ENCODE measurements at regions not wholly inside any gene's neighbourhood (a gene's known extent, or its start where the extent isn't known, plus 50 kb on each side); places are given as distances from the start of the nearest gene placed in this dataset.
"Not testable (repeated sequence)": the region's sequence is repeated elsewhere in the genome, so short reads cannot be mapped to it uniquely, and the experiment has no call there.

DNA sequence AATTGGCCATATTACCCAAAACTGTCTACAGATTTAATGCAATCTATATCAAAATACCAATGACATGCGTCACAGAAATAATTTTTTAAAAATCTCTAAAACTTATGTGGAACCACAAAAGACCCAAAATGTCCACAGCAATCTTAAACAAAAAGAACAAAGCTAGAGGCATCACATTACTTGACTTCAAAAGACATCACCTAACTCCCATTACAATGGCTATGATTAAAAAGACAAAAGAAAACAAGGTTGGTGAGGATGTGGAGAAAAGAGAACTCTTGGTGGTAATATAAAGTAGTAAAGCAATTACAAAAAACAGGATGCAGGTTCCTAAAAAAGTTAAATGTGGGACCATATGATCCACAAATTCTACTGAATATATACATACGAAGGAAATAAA is 187.6 kb upstream of the CNTN6 start:
- ChIA-PET POLR2A (no interaction called here), CTCF (no interaction called here)
- Mint-ChIP-seq H3K27ac (no peak overlapping the region), H3K4me3 (no peak overlapping the region), H3K36me3 (ENCODE audit: low read depth) (no peaks in the 10 kb centered on the region), H3K4me1 (no peaks in the 10 kb centered on the region), H3K9me3 (peaks cover 6% of the 10 kb centered on the region), H3K27me3 (no peaks in the 10 kb centered on the region)
- no peak for DNase-seq

DNA sequence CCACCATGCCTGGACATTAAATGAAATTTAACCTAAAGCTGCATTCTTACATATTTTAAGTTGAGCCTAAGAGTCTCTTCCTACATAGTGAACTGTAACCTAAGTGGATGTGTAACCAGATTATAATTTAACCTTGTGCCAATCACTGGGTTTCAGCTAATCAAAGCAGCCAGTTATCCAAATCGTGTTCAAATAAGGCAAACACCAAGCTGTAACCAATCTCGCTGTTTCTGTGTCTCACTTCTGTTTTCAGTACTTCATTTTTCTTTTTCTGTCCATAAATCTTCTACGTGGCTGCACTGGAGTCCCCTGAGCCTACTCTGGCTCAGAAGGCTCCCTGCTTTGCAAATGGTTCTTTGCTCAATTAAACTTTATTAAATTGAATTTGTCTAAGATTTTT is 186.1 kb upstream of the CNTN6 start:
- POLR2A ChIA-PET: no interaction called here

DNA sequence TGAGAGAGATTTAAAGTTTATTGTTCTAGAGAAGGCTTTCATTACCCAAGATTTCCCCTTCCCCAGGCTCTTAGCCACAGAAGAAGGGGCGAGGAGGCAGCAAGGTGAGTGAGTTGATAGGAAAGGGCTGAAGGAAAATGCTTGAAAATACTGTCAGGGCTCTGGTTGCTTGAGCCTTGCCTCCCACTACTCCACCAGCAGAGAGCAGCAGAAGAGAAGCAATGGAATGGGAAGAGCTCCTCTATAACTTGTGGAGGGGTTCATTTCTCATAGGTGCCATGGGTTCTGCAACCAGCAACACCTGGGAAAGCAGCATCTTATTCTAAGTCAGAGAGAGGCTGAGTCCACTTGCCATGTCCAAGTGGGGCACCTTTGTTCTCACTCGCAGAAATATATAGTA is 184.0 kb upstream of the CNTN6 start:
- POLR2A ChIA-PET: no interaction called here
- Mint-ChIP-seq H3K27ac (no peak overlapping the region), H3K36me3 (ENCODE audit: low read depth) (no peaks in the 10 kb centered on the region), H3K9me3 (peaks cover 16% of the 10 kb centered on the region), H3K27me3 (no peaks in the 10 kb centered on the region), H3K4me3 (no peak overlapping the region), H3K4me1 (no peaks in the 10 kb centered on the region)
- no peak for DNase-seq
- CTCF ChIA-PET: no interaction called here

More for the DNA sequence above, 186.1 kb upstream of the CNTN6 start:
- no peaks in the 10 kb centered on the region for H3K27me3 Mint-ChIP-seq
- no peak for DNase-seq
- no peaks in the 10 kb centered on the region for H3K36me3 Mint-ChIP-seq (ENCODE audit: low read depth)
- H3K27ac Mint-ChIP-seq: no peak overlapping the region
- H3K9me3 Mint-ChIP-seq: peaks cover 15% of the 10 kb centered on the region
- CTCF ChIA-PET: no interaction called here
- no peaks in the 10 kb centered on the region for H3K4me1 Mint-ChIP-seq
- no peak overlapping the region for H3K4me3 Mint-ChIP-seq

DNA sequence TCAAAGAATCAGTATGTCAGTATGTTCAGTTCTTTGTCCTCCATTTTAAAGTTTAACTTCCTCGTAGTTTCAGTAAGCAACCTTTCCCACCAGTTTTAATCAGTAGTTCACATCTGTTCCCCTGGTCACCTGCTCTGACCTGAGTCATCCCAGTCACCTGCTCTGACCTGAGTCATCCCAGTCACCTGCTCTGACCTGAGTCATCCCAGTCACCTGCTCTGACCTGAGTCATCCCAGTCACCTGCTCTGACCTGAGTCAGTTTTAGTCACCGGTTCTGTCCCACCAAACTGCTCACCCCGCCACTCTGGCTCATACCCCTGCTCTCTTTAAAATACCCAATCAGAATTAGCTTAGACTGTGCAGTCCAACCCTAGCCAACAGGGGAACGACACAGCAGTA is 180.1 kb upstream of the CNTN6 start:
- DNase-seq; H3K4me3 Mint-ChIP-seq; POLR2A ChIA-PET; H3K27me3 Mint-ChIP-seq; H3K27ac Mint-ChIP-seq; H3K4me1 Mint-ChIP-seq; H3K36me3 Mint-ChIP-seq (ENCODE audit: low read depth); CTCF ChIA-PET: not testable (repeated sequence)
- peaks cover 22% of the 10 kb centered on the region for H3K9me3 Mint-ChIP-seq

DNA sequence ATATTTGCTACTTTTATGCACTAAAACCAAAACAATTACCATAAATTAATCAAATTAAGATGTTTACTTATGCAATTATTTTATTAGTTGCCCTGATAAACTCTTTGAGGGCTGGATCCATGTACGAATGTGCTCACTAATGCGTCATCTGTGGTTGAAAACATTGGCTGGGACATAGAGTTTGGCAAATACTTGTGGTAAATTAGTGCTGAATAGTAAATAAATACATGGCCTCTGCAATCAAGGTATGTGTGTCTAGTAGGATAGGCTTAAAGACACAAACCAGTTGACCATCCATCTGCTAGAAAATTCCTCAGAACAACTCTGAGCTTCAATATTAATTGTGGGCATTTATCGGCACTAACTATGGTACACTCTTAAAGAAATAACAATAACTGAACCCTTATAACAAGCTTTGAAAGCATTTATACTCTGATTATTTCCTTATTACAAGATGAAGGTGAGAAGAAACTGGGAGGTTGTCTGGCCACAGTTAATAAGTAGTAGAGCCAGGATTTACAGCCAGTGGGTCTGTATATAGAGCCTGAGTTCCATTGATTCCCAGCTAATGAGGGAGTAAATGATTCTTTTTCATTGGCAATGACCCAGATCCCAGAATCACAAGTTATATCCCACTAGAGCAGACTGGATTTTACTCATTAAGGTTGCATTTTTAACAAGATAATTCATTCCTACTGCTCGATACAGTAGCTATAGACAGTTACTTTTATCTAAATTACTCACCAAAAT is 169.5 kb upstream of the CNTN6 start:
- H3K27ac Mint-ChIP-seq: no peak overlapping the region
- CTCF ChIA-PET: no interaction called here
- DNase-seq: no peak

DNA sequence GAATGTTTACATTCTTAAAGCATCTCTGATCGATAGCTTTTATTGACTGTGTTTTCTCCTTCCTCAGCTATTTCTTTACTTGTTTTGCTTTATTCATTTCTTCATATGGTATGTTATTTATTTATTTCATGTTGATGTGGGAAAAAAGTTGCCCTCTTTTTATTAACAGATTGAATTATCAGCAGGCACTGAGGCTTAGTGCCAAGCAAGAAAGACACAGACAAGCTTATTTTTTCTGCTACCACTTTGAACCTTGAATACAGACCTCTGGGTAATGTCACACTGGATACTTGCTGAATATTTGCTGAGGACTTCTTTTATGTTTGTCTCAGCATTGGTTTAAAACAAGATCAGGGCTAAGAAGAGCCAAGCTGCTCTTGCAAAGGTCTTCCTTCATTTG is 162.0 kb upstream of the CNTN6 start:
- Mint-ChIP-seq H3K9me3 (peaks cover 9% of the 10 kb centered on the region), H3K4me3 (no peak overlapping the region), H3K27me3 (no peaks in the 10 kb centered on the region), H3K27ac (no peak overlapping the region), H3K4me1 (no peaks in the 10 kb centered on the region), H3K36me3 (ENCODE audit: low read depth) (no peaks in the 10 kb centered on the region)
- POLR2A ChIA-PET: no interaction called here
- CTCF ChIA-PET: no interaction called here
- no peak for DNase-seq

More for the DNA sequence above, 169.5 kb upstream of the CNTN6 start:
- Mint-ChIP-seq H3K36me3 (ENCODE audit: low read depth) (no peaks in the 10 kb centered on the region), H3K4me3 (no peak overlapping the region), H3K4me1 (no peaks in the 10 kb centered on the region), H3K27me3 (no peaks in the 10 kb centered on the region), H3K9me3 (peaks cover 2% of the 10 kb centered on the region)
- POLR2A ChIA-PET: no interaction called here

DNA sequence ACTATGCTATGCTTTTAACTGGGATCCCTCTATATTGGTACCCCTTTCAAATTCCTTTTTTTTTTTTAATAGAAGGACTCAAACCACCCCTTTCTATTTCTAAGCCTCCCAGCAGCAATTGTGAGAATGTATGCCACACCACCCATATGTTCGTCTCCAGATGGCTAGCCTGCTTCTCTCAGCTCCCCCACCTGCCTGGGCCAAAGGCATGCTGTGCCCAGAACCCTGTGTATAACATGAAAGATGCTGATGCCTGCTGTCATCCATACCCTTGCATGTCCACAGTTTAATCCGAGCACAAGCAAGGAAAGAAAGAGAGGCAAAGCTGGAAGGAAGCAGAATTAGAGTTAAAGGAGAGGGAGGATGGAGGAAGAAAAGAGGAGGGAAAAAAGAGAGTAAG is 159.5 kb upstream of the CNTN6 start:
- ChIA-PET POLR2A (no interaction called here), CTCF (no interaction called here)
- H3K4me1 Mint-ChIP-seq: no peaks in the 10 kb centered on the region
- peaks cover 9% of the 10 kb centered on the region for H3K9me3 Mint-ChIP-seq
- H3K36me3 Mint-ChIP-seq (ENCODE audit: low read depth): no peaks in the 10 kb centered on the region
- no peak overlapping the region for H3K4me3 Mint-ChIP-seq
- no peaks in the 10 kb centered on the region for H3K27me3 Mint-ChIP-seq
- no peak for DNase-seq
- H3K27ac Mint-ChIP-seq: no peak overlapping the region

DNA sequence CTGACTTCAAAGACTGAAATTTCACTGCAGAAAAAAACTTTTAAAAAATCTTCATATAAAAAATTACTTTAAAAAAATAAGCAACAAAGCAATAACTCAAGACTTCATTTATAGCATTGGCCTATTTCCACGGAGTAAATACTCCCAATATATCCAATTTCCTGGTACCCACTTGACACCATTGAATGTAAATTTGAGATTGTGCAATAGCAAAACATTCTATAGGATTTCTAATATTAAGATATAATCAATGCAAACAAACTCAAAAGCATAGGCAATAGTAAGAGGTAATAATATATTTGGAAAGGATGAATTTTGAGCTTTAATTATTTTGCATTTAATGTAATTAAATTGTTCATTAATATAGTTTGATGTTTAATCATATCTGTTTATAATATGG is 148.0 kb upstream of the CNTN6 start:
- Mint-ChIP-seq H3K4me3 (no peak overlapping the region), H3K9me3 (peaks cover 11% of the 10 kb centered on the region), H3K36me3 (ENCODE audit: low read depth) (no peaks in the 10 kb centered on the region), H3K4me1 (no peaks in the 10 kb centered on the region), H3K27me3 (no peaks in the 10 kb centered on the region), H3K27ac (no peak overlapping the region)
- no peak for DNase-seq
- CTCF ChIA-PET: no interaction called here
- POLR2A ChIA-PET: no interaction called here

DNA sequence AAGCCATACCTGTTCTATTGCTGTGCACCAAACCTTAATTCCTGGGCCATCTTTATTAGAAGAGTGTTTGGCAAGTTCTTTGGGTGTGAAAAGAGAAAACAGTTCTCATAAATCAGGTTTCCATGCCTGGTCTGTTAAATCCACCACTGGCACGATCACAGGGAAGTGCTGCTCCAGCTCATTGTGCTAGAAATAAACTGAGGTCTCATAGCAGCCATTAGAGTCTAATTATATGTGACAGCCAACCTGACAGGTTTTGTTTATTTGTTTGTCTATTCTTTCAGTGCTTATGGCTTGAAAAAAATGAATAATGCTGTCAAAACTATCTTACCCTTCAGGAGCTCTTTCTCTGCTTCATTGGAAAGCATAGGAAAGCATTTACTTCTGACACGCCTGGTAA is 147.1 kb upstream of the CNTN6 start:
- POLR2A ChIA-PET: no interaction called here
- H3K9me3 Mint-ChIP-seq: peaks cover 5% of the 10 kb centered on the region
- H3K27me3 Mint-ChIP-seq: no peaks in the 10 kb centered on the region
- H3K4me3 Mint-ChIP-seq: no peak overlapping the region
- CTCF ChIA-PET: no interaction called here
- no peak for DNase-seq
- no peaks in the 10 kb centered on the region for H3K36me3 Mint-ChIP-seq (ENCODE audit: low read depth)
- no peak overlapping the region for H3K27ac Mint-ChIP-seq
- H3K4me1 Mint-ChIP-seq: no peaks in the 10 kb centered on the region

DNA sequence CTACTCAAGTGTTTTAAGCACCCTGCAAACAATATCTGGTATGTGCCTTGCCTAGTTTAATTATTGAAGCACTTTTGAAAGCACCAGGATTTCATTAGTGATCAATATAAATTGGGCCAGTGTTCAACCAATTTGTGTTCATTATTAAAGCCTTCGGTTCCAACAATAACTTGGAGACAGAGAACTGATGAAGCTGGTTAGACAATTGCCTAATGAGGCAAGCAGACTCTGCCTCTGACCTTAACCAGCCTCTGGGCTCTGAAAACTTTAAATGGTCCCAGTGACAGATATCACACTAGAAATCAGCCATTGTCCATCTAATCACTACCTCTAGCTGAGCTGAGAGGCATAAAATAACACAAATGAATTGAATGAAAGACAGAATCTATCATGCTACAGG is 139.9 kb upstream of the CNTN6 start:
- Mint-ChIP-seq H3K4me3 (no peak overlapping the region), H3K4me1 (no peaks in the 10 kb centered on the region), H3K9me3 (peaks cover 3% of the 10 kb centered on the region), H3K36me3 (ENCODE audit: low read depth) (no peaks in the 10 kb centered on the region), H3K27me3 (no peaks in the 10 kb centered on the region), H3K27ac (no peak overlapping the region)
- ChIA-PET CTCF (no interaction called here), POLR2A (no interaction called here)
- no peak for DNase-seq

DNA sequence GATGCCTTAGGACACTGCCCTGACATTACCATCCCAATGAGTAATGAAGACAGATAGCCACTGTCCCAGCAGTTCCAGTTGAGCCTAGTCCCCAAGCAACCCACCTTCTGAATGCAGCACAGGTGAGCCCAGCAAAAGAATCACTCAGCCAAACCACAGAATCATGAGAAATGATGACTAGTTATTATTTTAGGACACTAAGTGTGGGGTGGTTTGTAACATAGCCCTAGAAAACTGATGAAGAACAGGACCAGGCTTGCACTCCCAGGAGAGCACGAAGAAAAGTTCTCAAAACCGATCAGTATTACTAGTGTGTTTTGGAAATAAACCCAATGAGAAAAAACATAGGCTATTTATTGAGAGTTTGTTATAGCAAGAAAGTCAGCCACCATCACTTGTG is 129.6 kb upstream of the CNTN6 start:
- CTCF ChIA-PET: no interaction called here
- Mint-ChIP-seq H3K27me3 (no peaks in the 10 kb centered on the region), H3K27ac (no peak overlapping the region)

DNA sequence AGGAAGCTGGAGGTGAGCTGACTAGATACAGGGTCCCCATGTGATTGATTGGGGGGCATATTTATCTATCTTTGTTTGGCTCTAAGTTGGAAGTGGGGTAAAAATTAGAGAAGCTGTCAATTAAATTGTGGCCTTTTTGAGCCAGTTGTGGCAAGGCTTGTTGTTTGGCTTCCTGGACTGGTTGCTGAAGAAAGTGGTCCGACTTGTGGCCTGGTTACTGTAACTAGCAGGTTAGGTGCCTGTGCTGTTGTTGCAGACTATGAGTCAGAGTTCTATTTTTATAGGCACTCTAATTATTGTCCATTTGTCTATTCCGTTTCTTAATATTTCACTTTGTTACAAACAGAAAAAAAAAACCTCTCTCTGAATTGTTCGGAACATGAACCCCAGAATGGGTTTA is 129.1 kb upstream of the CNTN6 start:
- POLR2A ChIA-PET: no interaction called here

More for the DNA sequence above, 129.6 kb upstream of the CNTN6 start:
- H3K36me3 Mint-ChIP-seq (ENCODE audit: low read depth): peaks cover 8% of the 10 kb centered on the region
- POLR2A ChIA-PET: no interaction called here
- peaks cover 33% of the 10 kb centered on the region for H3K9me3 Mint-ChIP-seq
- no peak for DNase-seq
- H3K4me3 Mint-ChIP-seq: no peak overlapping the region
- H3K4me1 Mint-ChIP-seq: no peaks in the 10 kb centered on the region

DNA sequence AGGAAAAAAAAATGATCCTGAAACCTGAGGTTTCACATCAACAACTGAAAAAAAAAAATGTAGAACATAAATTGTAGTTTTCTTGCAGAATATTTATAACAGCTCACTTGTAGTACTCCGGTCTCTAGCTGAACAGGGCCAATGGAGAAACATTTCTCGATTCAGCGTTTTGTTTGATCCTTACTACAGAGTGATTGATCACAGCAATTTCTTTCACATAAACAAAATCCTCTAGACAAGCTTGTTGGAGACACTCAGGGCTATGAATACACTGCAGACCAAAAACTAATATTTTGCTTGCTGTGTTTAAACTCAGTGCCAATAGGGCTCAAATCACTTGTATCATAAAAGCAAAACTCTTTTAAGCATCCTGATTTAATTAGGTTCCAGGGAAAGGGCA is 127.0 kb upstream of the CNTN6 start:
- Mint-ChIP-seq H3K4me3 (no peak overlapping the region), H3K27me3 (no peaks in the 10 kb centered on the region), H3K27ac (no peak overlapping the region), H3K9me3 (peaks cover 18% of the 10 kb centered on the region), H3K4me1 (no peaks in the 10 kb centered on the region), H3K36me3 (ENCODE audit: low read depth) (peaks cover 6% of the 10 kb centered on the region)
- no peak for DNase-seq
- POLR2A ChIA-PET: no interaction called here
- CTCF ChIA-PET: no interaction called here

More for the DNA sequence above, 129.1 kb upstream of the CNTN6 start:
- Mint-ChIP-seq H3K4me3 (no peak overlapping the region), H3K4me1 (no peaks in the 10 kb centered on the region), H3K27ac (no peak overlapping the region), H3K27me3 (no peaks in the 10 kb centered on the region), H3K36me3 (ENCODE audit: low read depth) (peaks cover 8% of the 10 kb centered on the region), H3K9me3 (peaks cover 28% of the 10 kb centered on the region)
- CTCF ChIA-PET: no interaction called here
- DNase-seq: no peak

DNA sequence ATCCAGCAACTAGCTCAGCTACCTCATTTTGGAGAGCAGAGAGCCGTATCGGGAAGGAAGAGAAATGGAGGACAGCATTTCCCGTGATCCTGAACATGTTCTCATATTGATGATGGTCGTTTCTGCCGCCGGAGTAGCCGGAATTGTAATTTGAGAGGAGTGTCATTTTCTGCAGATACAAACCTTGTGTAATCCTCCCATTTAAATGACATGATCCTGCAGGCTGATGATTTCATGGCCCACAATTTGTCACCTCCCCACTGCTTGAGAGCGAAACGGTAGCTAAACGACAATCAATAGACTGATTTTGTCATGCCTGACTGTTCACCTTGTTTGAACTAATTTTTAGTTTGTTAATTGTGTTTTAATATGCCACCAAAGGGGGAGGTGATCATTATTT is 126.5 kb upstream of the CNTN6 start:
- no peak for DNase-seq
- CTCF ChIA-PET: no interaction called here
- H3K27ac Mint-ChIP-seq: no peak overlapping the region
- H3K4me3 Mint-ChIP-seq: no peak overlapping the region
- H3K27me3 Mint-ChIP-seq: no peaks in the 10 kb centered on the region
- H3K4me1 Mint-ChIP-seq: no peaks in the 10 kb centered on the region
- POLR2A ChIA-PET: no interaction called here
- peaks cover 18% of the 10 kb centered on the region for H3K9me3 Mint-ChIP-seq
- peaks cover 6% of the 10 kb centered on the region for H3K36me3 Mint-ChIP-seq (ENCODE audit: low read depth)

DNA sequence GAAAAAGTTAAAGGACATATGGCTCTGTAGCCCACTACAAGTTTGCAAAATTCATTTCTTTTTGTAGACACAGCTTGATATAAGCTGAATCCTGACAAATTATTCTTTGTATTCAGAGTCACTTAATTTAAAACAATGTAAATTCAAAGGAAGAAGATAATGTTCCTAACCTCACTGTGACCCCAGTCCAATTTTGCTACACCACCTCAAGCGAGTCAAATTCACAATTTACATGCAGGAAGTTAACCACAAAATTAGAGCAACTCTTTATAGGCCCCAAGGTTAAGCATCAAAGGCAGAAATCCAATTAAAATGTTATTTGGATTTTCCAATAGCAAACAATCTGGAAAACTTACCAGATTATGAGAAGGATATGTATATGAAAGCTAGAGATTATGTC is 119.5 kb upstream of the CNTN6 start:
- Mint-ChIP-seq H3K4me3 (no peak overlapping the region), H3K27me3 (no peaks in the 10 kb centered on the region)

More for the DNA sequence above, 119.5 kb upstream of the CNTN6 start:
- Mint-ChIP-seq H3K9me3 (peaks cover 7% of the 10 kb centered on the region), H3K27ac (no peak overlapping the region), H3K36me3 (ENCODE audit: low read depth) (no peaks in the 10 kb centered on the region), H3K4me1 (no peaks in the 10 kb centered on the region)
- POLR2A ChIA-PET: no interaction called here
- CTCF ChIA-PET: no interaction called here
- DNase-seq: no peak

Measured in activated CD4-positive, alpha-beta memory T cell treated with anti-CD3 and anti-CD28 coated beads, Interleukin-2, amount 10 ng/mL, durations not matched to agents 7 days and 5 days (primary cell).